ENCODE measurements at regions not wholly inside any gene's neighbourhood (a gene's known extent, or its start where the extent isn't known, plus 50 kb on each side); places are given as distances from the start of the nearest gene placed in this dataset.

DNA sequence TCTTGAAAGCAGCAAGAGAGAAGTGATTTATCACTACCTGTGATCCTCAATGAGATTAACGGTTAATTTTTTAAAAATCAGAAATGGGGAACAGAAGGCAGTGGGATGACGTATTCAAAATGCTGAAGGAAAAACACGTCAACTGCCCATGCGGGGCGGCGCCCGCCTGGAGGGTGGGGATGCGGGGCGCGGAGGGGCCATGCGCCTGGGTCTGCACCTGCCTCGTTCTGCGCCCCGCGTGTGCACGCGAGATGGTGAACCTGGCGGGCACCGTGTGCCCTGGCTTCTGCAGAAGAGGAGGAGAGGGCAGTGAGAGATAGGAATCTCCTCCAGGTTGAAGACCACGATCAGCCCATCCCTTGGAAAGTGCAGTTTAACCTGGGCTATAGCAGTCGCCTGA is 79.3 kb upstream of the ZNF32 start:
- H3K4me3 Mint-ChIP-seq, result no peak overlapping the region
- H3K36me3 Mint-ChIP-seq, result peaks cover 5% of the 10 kb centered on the region
- Histone ChIP-seq H3K36me3 (ENCODE audit: control insufficient read depth in 2 of 2, extremely low read depth in 1 of 2, insufficient read depth in 1 of 2, low read length in 1 of 2) (no peaks in the 10 kb centered on the region), H3K4me1 (ENCODE audit: control insufficient read depth in 1 of 2, extremely low read depth in 1 of 2, insufficient read depth in 2 of 2, low read length in 2 of 2) (no peaks in the 10 kb centered on the region), H3K9me3 (peaks cover 4% of the 10 kb centered on the region), H3K27me3 (replicated peaks in 1 of 2; ENCODE audit: control insufficient read depth in 2 of 2, extremely low read depth in 1 of 2, insufficient read depth in 2 of 2, low read length in 1 of 2) (peaks cover 0 to 5% of the 10 kb centered on the region in 2 experiments), H3K27ac (ENCODE audit: low read length) (no peak overlapping the region), H3K4me3 (ENCODE audit: control insufficient read depth in 1 of 2, extremely low read depth in 1 of 2, low read length in 1 of 2) (no peak overlapping the region)
- ChIA-PET POLR2A (no interaction called here), CTCF (no interaction called here)
- WGBS (ENCODE audit: insufficient coverage), result 85% methylated on average over 19 of the region's 21 CpGs
- ATAC-seq (replicated peaks in 1 of 4), result no peak
- H3K9me3 Mint-ChIP-seq, result peaks cover 5 to 45% (median 24%) of the 10 kb centered on the region in 3 donors
- peaks cover 0 to 7% of the 10 kb centered on the region in 2 donors for H3K27me3 Mint-ChIP-seq
- no peak overlapping the region for H3K27ac Mint-ChIP-seq
- H3K4me1 Mint-ChIP-seq, result no peaks in the 10 kb centered on the region
- no peak for DNase-seq

DNA sequence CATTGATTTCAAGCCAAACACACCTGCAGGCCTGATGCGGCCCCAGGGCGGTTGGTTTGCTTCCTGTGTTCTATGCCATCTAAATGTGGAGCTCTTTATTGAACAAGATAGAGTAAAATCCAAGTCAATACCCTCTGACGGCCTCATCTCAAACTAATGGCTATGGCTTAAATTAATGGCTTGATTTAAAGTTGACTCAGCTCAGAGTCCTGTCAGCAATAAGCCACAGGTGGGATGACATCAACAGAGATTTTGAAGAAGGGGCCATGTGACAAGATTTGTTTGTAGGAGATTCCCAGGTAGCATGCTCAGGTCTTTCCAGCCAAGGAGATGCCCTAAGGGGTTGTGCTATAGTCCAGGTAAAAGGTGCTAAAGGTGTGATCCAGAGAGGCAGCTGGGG is 66.7 kb upstream of the ZNF32 start:
- DNase-seq (no peak), ATAC-seq (replicated peaks in 1 of 4) (no peak)
- Histone ChIP-seq H3K36me3 (ENCODE audit: control insufficient read depth in 2 of 2, extremely low read depth in 1 of 2, insufficient read depth in 1 of 2, low read length in 1 of 2) (no peaks in the 10 kb centered on the region), H3K4me1 (ENCODE audit: control insufficient read depth in 1 of 2, extremely low read depth in 1 of 2, insufficient read depth in 2 of 2, low read length in 2 of 2) (no peaks in the 10 kb centered on the region), H3K27me3 (replicated peaks in 1 of 2; ENCODE audit: control insufficient read depth in 2 of 2, extremely low read depth in 1 of 2, insufficient read depth in 2 of 2, low read length in 1 of 2) (peaks cover 0 to 8% of the 10 kb centered on the region in 2 experiments), H3K4me3 (ENCODE audit: control insufficient read depth in 1 of 2, extremely low read depth in 1 of 2, low read length in 1 of 2) (no peak overlapping the region), H3K27ac (ENCODE audit: low read length) (no peak overlapping the region), H3K9me3 (no peaks in the 10 kb centered on the region)
- Mint-ChIP-seq H3K4me3 (no peak overlapping the region), H3K27ac (no peak overlapping the region), H3K27me3 (peaks cover 10 to 17% of the 10 kb centered on the region in 2 donors), H3K4me1 (no peaks in the 10 kb centered on the region), H3K9me3 (peaks cover 0 to 5% (median 0%) of the 10 kb centered on the region in 3 donors), H3K36me3 (no peaks in the 10 kb centered on the region)
- ChIA-PET POLR2A (no interaction called here), CTCF (no interaction called here)
- 80% methylated on average over 1 of the region's 3 CpGs for WGBS (ENCODE audit: insufficient coverage)

GRCh38 chr10:43712821-43713584 is 64.3 kb upstream of the ZNF32 start:
- ATAC-seq (replicated peaks in 1 of 4) (no peak), DNase-seq (no peak)
- Histone ChIP-seq H3K4me3 (ENCODE audit: control insufficient read depth in 1 of 2, extremely low read depth in 1 of 2, low read length in 1 of 2) (no peak overlapping the region), H3K27me3 (replicated peaks in 1 of 2; ENCODE audit: control insufficient read depth in 2 of 2, extremely low read depth in 1 of 2, insufficient read depth in 2 of 2, low read length in 1 of 2) (peaks cover 0 to 8% of the 10 kb centered on the region in 2 experiments), H3K9me3 (no peaks in the 10 kb centered on the region), H3K27ac (ENCODE audit: low read length) (no peak overlapping the region), H3K36me3 (ENCODE audit: control insufficient read depth in 2 of 2, extremely low read depth in 1 of 2, insufficient read depth in 1 of 2, low read length in 1 of 2) (no peaks in the 10 kb centered on the region), H3K4me1 (ENCODE audit: control insufficient read depth in 1 of 2, extremely low read depth in 1 of 2, insufficient read depth in 2 of 2, low read length in 2 of 2) (no peaks in the 10 kb centered on the region)
- CTCF ChIA-PET, result no interaction called here
- Mint-ChIP-seq H3K4me3 (no peak overlapping the region), H3K27me3 (peaks cover 4 to 6% of the 10 kb centered on the region in 2 donors), H3K9me3 (no peaks in the 10 kb centered on the region), H3K27ac (no peak overlapping the region), H3K36me3 (no peaks in the 10 kb centered on the region), H3K4me1 (no peaks in the 10 kb centered on the region)
- POLR2A ChIA-PET, result no interaction called here
- WGBS (ENCODE audit: insufficient coverage), result 81% methylated on average over 4 of the region's 10 CpGs

DNA sequence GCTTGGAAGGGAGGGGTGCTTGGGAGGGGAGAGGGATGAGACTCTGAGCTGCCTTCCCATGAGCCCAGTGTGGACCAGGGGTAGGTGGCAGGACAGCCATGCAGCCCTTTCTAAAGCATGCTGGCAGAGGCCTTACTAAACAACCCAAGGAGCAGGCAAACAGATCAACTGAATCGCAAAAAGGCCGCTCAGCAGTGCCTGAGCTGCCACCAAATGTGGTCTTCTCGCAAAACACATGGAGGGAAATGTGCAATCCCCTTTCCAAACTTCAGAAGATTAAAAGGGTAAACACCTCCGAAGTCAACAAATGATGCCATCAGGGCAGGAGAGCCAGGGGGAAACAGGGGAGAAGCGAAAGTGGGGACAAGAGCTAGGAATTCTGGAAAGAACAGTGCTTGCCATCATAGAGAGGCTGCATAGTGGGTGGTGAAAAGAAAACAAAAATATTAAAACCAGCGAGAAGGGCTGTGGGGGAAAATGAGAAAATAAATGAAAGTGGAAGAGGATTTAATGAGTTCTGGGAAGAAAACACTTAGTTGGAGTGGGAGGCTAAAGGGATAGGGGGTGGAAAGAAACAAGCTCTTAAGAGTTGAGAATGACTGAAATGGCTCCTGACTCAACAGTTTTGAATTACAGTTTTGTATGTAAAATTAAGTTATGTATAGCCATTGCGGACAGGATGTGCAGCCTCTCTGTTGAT is 62.2 kb upstream of the ZNF32 start:
- no peaks in the 10 kb centered on the region for H3K36me3 Mint-ChIP-seq
- H3K9me3 Mint-ChIP-seq, result no peaks in the 10 kb centered on the region
- Histone ChIP-seq H3K36me3 (ENCODE audit: control insufficient read depth in 2 of 2, extremely low read depth in 1 of 2, insufficient read depth in 1 of 2, low read length in 1 of 2) (no peaks in the 10 kb centered on the region), H3K4me3 (ENCODE audit: control insufficient read depth in 1 of 2, extremely low read depth in 1 of 2, low read length in 1 of 2) (no peak overlapping the region), H3K27me3 (replicated peaks in 1 of 2; ENCODE audit: control insufficient read depth in 2 of 2, extremely low read depth in 1 of 2, insufficient read depth in 2 of 2, low read length in 1 of 2) (peaks cover 0 to 3% of the 10 kb centered on the region in 2 experiments), H3K9me3 (no peaks in the 10 kb centered on the region), H3K4me1 (ENCODE audit: control insufficient read depth in 1 of 2, extremely low read depth in 1 of 2, insufficient read depth in 2 of 2, low read length in 2 of 2) (no peaks in the 10 kb centered on the region), H3K27ac (ENCODE audit: low read length) (no peak overlapping the region)
- CTCF ChIA-PET, result no interaction called here
- DNase-seq (no peak), ATAC-seq (replicated peaks in 1 of 4) (no peak)
- WGBS (ENCODE audit: insufficient coverage), result 72% methylated on average over 3 of the region's 7 CpGs
- POLR2A ChIA-PET, result no interaction called here
- H3K4me1 Mint-ChIP-seq, result no peaks in the 10 kb centered on the region
- no peak overlapping the region for H3K4me3 Mint-ChIP-seq
- no peaks in the 10 kb centered on the region for H3K27me3 Mint-ChIP-seq
- H3K27ac Mint-ChIP-seq, result no peak overlapping the region

DNA sequence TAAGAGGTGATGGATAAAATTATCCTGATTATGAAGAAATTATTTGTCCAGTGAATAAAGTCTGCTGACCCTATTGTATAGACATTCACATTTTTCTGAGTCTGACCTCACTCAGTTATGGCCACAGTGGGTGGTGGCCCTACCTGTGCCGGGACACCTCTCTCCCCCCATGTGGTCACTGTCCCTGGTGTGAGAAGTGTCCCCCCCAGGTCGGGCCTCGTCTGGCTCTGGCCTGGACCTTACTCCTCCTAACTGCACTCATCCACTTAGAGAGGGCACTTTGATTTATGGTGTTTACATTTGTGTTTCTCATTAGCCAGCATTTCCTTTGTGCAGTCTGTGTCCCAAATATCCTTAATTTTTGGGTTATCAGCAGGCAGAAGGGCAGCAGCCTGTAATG is 59.6 kb upstream of the ZNF32 start:
- ChIA-PET CTCF (no interaction called here), POLR2A (no interaction called here)
- H3K9me3 Mint-ChIP-seq, result no peaks in the 10 kb centered on the region
- Histone ChIP-seq H3K4me3 (ENCODE audit: control insufficient read depth in 1 of 2, extremely low read depth in 1 of 2, low read length in 1 of 2) (no peak overlapping the region), H3K27ac (ENCODE audit: low read length) (no peak overlapping the region), H3K36me3 (ENCODE audit: control insufficient read depth in 2 of 2, extremely low read depth in 1 of 2, insufficient read depth in 1 of 2, low read length in 1 of 2) (no peaks in the 10 kb centered on the region), H3K27me3 (replicated peaks in 1 of 2; ENCODE audit: control insufficient read depth in 2 of 2, extremely low read depth in 1 of 2, insufficient read depth in 2 of 2, low read length in 1 of 2) (peaks cover 0 to 3% of the 10 kb centered on the region in 2 experiments), H3K4me1 (ENCODE audit: control insufficient read depth in 1 of 2, extremely low read depth in 1 of 2, insufficient read depth in 2 of 2, low read length in 2 of 2) (no peaks in the 10 kb centered on the region), H3K9me3 (no peaks in the 10 kb centered on the region)
- DNase-seq, result no peak
- no peak for ATAC-seq (replicated peaks in 1 of 4)
- H3K4me1 Mint-ChIP-seq, result no peaks in the 10 kb centered on the region
- no peaks in the 10 kb centered on the region for H3K27me3 Mint-ChIP-seq
- H3K36me3 Mint-ChIP-seq, result no peaks in the 10 kb centered on the region
- WGBS (ENCODE audit: insufficient coverage), result no CpG with 5 or more reads among the region's 3 CpGs
- H3K4me3 Mint-ChIP-seq, result no peak overlapping the region
- no peak overlapping the region for H3K27ac Mint-ChIP-seq

DNA sequence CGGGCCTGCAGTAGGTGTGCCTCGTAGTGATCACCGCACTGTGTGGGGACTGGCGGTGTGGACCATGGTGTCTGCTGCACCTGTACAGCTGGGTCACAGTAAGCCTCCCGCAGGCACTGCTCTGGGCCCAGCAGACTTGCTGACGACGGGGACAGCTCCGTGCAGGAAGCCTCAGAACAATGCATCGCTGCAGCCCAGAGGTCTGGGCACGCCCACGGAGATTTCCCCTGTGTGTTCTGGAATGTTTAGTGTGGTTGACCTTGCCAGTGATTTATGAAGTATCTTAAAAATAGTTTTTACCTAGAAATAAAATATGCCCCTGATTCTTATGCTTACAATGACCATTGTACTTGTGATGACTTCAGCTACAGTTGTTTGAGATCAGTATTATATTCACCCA is 59.1 kb upstream of the ZNF32 start:
- 92% methylated on average over 5 of the region's 11 CpGs for WGBS (ENCODE audit: insufficient coverage)
- ATAC-seq (replicated peaks in 1 of 4), result no peak
- no peak overlapping the region for H3K27ac Mint-ChIP-seq

More for the DNA sequence above, 59.1 kb upstream of the ZNF32 start:
- no peak overlapping the region for H3K27ac ChIP-seq (ENCODE audit: low read length)
- no peaks in the 10 kb centered on the region for H3K36me3 ChIP-seq (ENCODE audit: control insufficient read depth in 2 of 2, extremely low read depth in 1 of 2, insufficient read depth in 1 of 2, low read length in 1 of 2)
- POLR2A ChIA-PET, result no interaction called here
- no peaks in the 10 kb centered on the region for H3K4me1 Mint-ChIP-seq
- H3K9me3 Mint-ChIP-seq, result no peaks in the 10 kb centered on the region
- H3K4me3 Mint-ChIP-seq, result no peak overlapping the region
- no peak overlapping the region for H3K4me3 ChIP-seq (ENCODE audit: control insufficient read depth in 1 of 2, extremely low read depth in 1 of 2, low read length in 1 of 2)
- H3K27me3 ChIP-seq (replicated peaks in 1 of 2; ENCODE audit: control insufficient read depth in 2 of 2, extremely low read depth in 1 of 2, insufficient read depth in 2 of 2, low read length in 1 of 2), result peaks cover 0 to 3% of the 10 kb centered on the region in 2 experiments
- H3K9me3 ChIP-seq, result no peaks in the 10 kb centered on the region
- CTCF ChIA-PET, result no interaction called here
- no peaks in the 10 kb centered on the region for H3K27me3 Mint-ChIP-seq
- H3K4me1 ChIP-seq (ENCODE audit: control insufficient read depth in 1 of 2, extremely low read depth in 1 of 2, insufficient read depth in 2 of 2, low read length in 2 of 2), result no peaks in the 10 kb centered on the region
- DNase-seq, result no peak
- H3K36me3 Mint-ChIP-seq, result no peaks in the 10 kb centered on the region
